Mesodermal cell (in vitro differentiated cells): ENCODE measurements at regions not wholly inside any gene's neighbourhood (a gene's known extent, or its start where the extent isn't known, plus 50 kb on each side); places are given as distances from the start of the nearest gene placed in this dataset.
"Not testable (repeated sequence)": the region's sequence is repeated elsewhere in the genome, so short reads cannot be mapped to it uniquely, and the experiment has no call there.

Source experiments
- H3K27ac ChIP-seq: 2 replicates; pipeline ENCODE4 v1.7.0; 2013; ENCODE audit warnings: mild to moderate bottlenecking, low read depth, low read length, moderate library complexity; ENCODE audit not compliant: severe bottlenecking
- H3K36me3 ChIP-seq: 2 replicates; pipeline ENCODE4 v1.7.1; 2013; ENCODE audit warnings: mild to moderate bottlenecking, low read length, moderate library complexity; ENCODE audit not compliant: control insufficient read depth, insufficient read depth
- H3K4me1 ChIP-seq: one replicate; pipeline ENCODE4 v1.7.1; 2013; ENCODE audit warnings: mild to moderate bottlenecking, low read length; ENCODE audit not compliant: insufficient read depth, control insufficient read depth, poor library complexity, severe bottlenecking
- H3K4me3 ChIP-seq: 2 replicates; pipeline ENCODE4 v1.7.0; 2013; ENCODE audit warnings: low read length, control low read depth, mild to moderate bottlenecking; ENCODE audit not compliant: insufficient read depth, poor library complexity, severe bottlenecking; ENCODE audit errors: extremely low read depth
- H3K9me3 ChIP-seq: 2 replicates; pipeline ENCODE4 v1.7.1; 2013; ENCODE audit warnings: mild to moderate bottlenecking, low read length, moderate library complexity; ENCODE audit not compliant: control insufficient read depth
- WGBS, 2 experiments: methylation state at CpG; one replicate each; pipeline ENCODE4 v1.1.5; 2013; ENCODE audit warnings: missing lambda C conversion rate in 2 of 2; ENCODE audit not compliant: insufficient coverage in 2 of 2; 5-methylcytosine and 5-hydroxymethylcytosine counted together

- Histone ChIP-seq H3K27ac (no peak overlapping the region), H3K4me1 (no peaks in the 10 kb centered on the region), H3K9me3 (no peaks in the 10 kb centered on the region), H3K4me3 (no peak overlapping the region), H3K36me3 (no peaks in the 10 kb centered on the region)
- 88 to 100% methylated on average over 1 of the region's 3 CpGs for WGBS, 2 experiments
These were observed 385.5 kb downstream of the TENT5A start for GRCh38 chr6:81366972-81367371.

DNA sequence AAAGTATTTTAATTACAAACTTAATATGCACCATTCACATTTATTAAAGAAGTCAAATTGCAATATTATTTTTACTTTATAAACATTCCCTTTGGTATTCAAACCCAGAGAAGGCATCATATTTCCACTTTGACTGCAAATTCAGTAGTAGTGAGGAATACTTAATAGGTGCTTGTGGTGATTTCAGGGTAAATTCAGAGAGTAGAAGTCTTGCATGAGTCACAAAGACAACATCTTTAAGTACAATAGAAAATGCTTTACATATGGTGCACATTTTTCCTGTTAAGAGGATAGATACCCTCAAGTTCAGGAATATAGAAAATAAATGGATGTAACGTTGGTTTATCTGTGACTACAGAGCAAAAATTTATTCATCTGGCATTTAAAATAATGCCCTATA lies 390.2 kb downstream of the TENT5A start:
- no peak overlapping the region for H3K27ac ChIP-seq
- no peaks in the 10 kb centered on the region for H3K4me1 ChIP-seq
- no CpG with 5 or more reads among the region's 1 CpG for WGBS, 2 experiments
- no peaks in the 10 kb centered on the region for H3K9me3 ChIP-seq
- H3K4me3 ChIP-seq: no peak overlapping the region
- H3K36me3 ChIP-seq: no peaks in the 10 kb centered on the region

DNA sequence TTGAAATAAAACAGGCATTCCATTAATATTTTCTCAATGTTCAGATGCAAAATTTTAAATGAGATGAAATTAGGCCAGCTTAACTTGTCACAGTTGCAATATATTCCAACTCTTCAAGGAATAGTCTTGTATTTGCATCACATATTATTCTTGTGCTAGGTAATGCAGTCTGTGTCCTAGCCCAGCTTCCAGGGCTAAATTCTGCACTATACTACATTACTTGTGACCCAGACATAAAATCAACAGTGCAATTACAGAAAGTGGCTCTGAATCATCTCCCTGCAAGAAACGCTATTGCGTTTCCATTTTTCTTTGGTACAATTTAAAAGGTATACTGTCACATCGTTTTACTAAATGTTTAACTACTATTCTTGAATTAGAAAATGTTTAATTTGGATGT lies 399.2 kb downstream of the TENT5A start:
- no peaks in the 10 kb centered on the region for H3K36me3 ChIP-seq
- no peaks in the 10 kb centered on the region for H3K4me1 ChIP-seq
- H3K4me3 ChIP-seq: no peak overlapping the region
- H3K27ac ChIP-seq: no peak overlapping the region
- no peaks in the 10 kb centered on the region for H3K9me3 ChIP-seq
- WGBS, 2 experiments: 84 to 100% methylated on average over 1 to 2 of the region's 3 CpGs

DNA sequence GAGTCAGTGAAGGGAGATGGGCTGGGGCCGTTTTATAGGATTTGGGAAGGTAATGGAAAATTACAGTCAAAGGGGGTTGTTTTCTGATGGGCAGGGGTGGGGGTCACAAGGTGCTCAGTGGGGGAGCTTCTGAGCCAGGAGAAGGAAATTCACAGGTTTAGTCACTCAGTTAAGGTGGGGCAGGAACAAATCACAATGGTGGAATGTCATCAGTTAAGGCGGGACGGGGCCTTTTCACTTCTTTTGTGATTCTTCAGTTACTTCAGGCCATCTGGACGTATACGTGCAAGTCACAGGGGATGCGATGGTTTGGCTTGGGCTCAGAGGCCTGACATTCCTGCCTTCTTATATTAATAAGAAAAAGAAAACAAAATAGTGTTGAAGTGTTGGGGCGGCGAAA lies 408.5 kb downstream of the TENT5A start:
- H3K4me1 ChIP-seq, H3K9me3 ChIP-seq, H3K4me3 ChIP-seq: not testable (repeated sequence)

DNA sequence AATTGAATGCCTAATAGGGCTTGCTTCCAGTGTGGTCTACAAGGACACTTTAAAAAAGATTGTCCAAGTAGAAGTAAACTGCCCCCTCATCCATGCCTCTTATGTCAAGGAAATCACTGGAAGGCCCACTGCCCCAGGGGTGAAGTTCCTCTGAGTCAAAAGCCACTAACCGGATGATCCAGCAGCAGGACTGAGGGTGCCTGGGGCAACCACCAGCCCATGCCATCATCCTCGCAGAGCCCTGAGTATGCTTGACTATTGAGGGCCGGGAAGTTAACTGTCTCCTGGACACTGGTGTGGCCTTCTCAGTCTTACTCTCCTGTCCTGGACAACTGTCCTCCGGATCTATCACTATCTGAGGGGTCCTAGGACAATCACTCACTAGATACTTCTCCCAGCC lies 411.5 kb downstream of the TENT5A start:
- Histone ChIP-seq H3K27ac (no peak overlapping the region), H3K4me1 (no peaks in the 10 kb centered on the region), H3K36me3 (no peaks in the 10 kb centered on the region), H3K4me3 (no peak overlapping the region), H3K9me3 (no peaks in the 10 kb centered on the region)
- 90 to 92% methylated on average over 2 to 4 of the region's 4 CpGs for WGBS, 2 experiments

More for the DNA sequence above, 408.5 kb downstream of the TENT5A start:
- WGBS, 2 experiments: 93 to 100% methylated on average over 1 to 3 of the region's 8 CpGs
- H3K27ac ChIP-seq, H3K36me3 ChIP-seq: not testable (repeated sequence)

DNA sequence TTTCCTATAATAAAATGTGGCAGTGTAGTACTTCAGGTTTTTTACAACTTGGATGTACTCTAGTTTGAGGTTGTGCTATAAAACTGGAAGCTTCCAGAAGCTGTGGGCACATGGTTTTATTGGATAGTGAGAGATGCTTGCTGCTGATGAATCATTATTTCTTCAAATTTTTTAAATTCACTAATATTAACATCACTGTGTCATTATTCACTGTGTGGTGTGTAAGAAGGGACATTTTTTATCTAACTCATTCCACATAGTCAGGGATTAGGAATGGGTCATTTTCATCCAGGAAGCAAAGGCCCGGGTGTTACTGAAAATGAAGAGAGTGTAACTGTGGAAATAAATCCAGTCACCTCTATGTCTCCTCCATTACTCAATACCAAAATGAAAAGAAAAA lies 421.0 kb downstream of the TENT5A start:
- WGBS, 2 experiments: no CpG with 5 or more reads among the region's 1 CpG
- Histone ChIP-seq H3K4me1 (no peaks in the 10 kb centered on the region), H3K4me3 (no peak overlapping the region), H3K27ac (no peak overlapping the region), H3K9me3 (no peaks in the 10 kb centered on the region), H3K36me3 (no peaks in the 10 kb centered on the region)

DNA sequence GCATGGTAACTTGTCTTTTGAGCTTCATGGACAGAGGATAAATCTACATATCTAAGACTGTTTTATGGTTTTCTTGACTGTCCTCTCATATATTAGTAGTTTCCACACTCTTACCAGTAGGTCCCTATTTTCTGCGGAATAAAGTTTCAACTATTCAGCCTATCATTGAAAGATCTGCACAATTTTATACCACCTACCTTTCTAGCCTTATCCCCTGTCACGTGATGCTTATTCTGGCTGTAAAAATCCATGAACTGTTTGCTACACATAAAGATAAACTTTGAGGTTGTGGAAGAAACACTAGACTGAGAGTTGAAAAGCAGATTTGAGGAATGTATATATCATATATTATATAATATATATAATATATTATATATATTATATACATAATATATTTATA lies 423.8 kb downstream of the TENT5A start:
- no peaks in the 10 kb centered on the region for H3K9me3 ChIP-seq
- H3K36me3 ChIP-seq: no peaks in the 10 kb centered on the region
- H3K27ac ChIP-seq: no peak overlapping the region
- 100% methylated on average over 1 of the region's 2 CpGs; no CpG with 5 or more reads in 1 of the 2 experiments for WGBS, 2 experiments
- no peak overlapping the region for H3K4me3 ChIP-seq
- H3K4me1 ChIP-seq: no peaks in the 10 kb centered on the region

- Histone ChIP-seq H3K4me3 (no peak overlapping the region), H3K9me3 (no peaks in the 10 kb centered on the region), H3K27ac (no peak overlapping the region), H3K4me1 (no peaks in the 10 kb centered on the region), H3K36me3 (no peaks in the 10 kb centered on the region)
- 59 to 80% methylated on average over 2 to 3 of the region's 7 CpGs for WGBS, 2 experiments
These were observed 425.5 kb downstream of the TENT5A start for GRCh38 chr6:81326881-81327561.

DNA sequence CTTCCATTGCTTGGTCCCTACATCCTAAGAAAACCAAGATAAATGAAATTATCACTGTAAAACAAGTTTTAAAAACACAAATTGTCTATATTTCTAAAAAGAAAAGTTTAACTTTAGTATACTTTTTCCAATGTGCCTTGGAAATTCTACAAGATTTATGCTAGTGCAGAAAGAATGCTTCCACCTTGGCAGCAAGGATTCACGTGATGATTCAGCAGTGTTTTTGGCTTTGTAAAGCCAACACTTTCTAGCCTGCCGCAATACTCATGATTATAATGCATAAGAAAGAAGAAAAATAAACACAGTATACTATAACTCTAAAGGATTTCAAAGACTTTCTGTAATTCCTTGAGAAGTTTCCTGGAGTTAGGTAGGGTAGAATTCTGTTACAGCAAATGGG lies 442.7 kb downstream of the TENT5A start:
- no peaks in the 10 kb centered on the region for H3K4me1 ChIP-seq
- H3K4me3 ChIP-seq: no peak overlapping the region
- H3K9me3 ChIP-seq: no peaks in the 10 kb centered on the region
- no peaks in the 10 kb centered on the region for H3K36me3 ChIP-seq
- no peak overlapping the region for H3K27ac ChIP-seq
- WGBS, 2 experiments: 100% methylated on average over 1 of the region's 2 CpGs; no CpG with 5 or more reads in 1 of the 2 experiments

- H3K27ac ChIP-seq: no peak overlapping the region
- H3K36me3 ChIP-seq: no peaks in the 10 kb centered on the region
- 78 to 87% methylated on average over 3 of the region's 6 CpGs for WGBS, 2 experiments
- H3K4me1 ChIP-seq: no peaks in the 10 kb centered on the region
- H3K4me3 ChIP-seq: no peak overlapping the region
- no peaks in the 10 kb centered on the region for H3K9me3 ChIP-seq
These were observed 443.8 kb downstream of the TENT5A start for GRCh38 chr6:81308577-81309279.

DNA sequence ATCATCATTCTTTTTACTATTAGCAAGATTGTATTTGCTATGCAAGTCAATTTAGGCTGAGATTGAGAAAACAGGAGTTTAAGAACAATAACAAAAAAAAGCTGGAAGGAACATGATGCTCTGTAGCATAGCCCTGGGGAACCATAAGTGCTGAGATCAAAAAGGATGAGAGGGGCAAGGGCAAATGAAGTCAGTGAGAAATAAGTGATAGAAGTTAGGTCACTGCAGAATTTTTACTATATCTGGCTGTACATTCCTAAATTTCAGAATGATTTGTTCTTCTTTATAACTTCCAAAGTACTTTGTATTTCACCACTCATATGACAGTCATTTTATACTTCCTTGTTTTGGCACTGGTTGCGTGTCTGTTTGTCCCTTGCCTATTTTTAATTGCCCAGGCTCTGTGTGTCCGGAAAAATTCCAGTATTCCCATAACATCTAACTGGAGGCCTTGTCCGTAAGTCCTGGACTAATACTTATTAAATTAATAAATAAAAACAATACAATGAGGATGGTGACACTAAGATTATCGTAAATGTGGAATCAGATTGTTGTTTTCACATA lies 444.7 kb downstream of the TENT5A start:
- Histone ChIP-seq H3K27ac (no peak overlapping the region), H3K36me3 (no peaks in the 10 kb centered on the region), H3K4me1 (no peaks in the 10 kb centered on the region), H3K9me3 (no peaks in the 10 kb centered on the region), H3K4me3 (no peak overlapping the region)
- 90 to 100% methylated on average over 1 to 2 of the region's 4 CpGs for WGBS, 2 experiments
